H1 (cell line): ENCODE measurements at regions not wholly inside any gene's neighbourhood (a gene's known extent, or its start where the extent isn't known, plus 50 kb on each side); places are given as distances from the start of the nearest gene placed in this dataset.

Source experiments
- ATF3 ChIP-seq: IDR thresholded peaks from 2 replicates; pipeline ENCODE4 v1.6.1; 2011; ENCODE audit warnings: low read depth, mild to moderate bottlenecking, low read length; ENCODE audit not compliant: insufficient read depth
- FOSL1 ChIP-seq: IDR thresholded peaks from 2 replicates; pipeline ENCODE4 v1.6.1; 2011; ENCODE audit warnings: mild to moderate bottlenecking, low read depth, low read length, moderate library complexity; ENCODE audit not compliant: insufficient read depth
- ZNF274 ChIP-seq: IDR thresholded peaks from 2 replicates; pipeline ENCODE4 v1.7.0; 2012; ENCODE audit warnings: low read length, borderline replicate concordance; ENCODE audit errors: extremely low read depth
- TF ChIP-seq, protein P1 (sequence below): IDR thresholded peaks from 2 replicates; pipeline ENCODE4 v1.6.1; 2012; ENCODE audit warnings: inconsistent platforms

DNA sequence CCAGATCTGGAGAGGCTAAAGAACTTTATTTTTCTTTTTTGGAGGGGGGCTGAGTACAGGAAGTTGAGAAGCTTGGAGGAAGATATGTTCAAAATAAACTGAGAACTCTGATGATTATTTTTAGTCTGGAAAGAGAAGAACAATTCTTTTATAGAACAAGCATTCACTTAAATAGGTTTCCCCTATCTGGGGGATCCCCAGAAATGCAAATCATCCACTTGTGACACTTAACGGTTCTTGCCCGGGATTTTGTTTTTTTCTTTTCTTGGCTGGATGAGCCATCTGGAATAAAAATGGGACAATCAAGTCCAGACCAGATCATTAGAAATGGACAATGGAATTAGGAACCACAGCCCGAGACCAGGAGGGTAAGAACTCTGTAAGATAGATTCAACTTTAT lies 95.9 kb upstream of the EGR2 start (continued):
- TF ChIP-seq, protein P1, sequence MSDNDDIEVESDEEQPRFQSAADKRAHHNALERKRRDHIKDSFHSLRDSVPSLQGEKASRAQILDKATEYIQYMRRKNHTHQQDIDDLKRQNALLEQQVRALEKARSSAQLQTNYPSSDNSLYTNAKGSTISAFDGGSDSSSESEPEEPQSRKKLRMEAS, result no peak
- no peak for TF ChIP-seq ATF3
- TF ChIP-seq FOSL1, result no peak
- TF ChIP-seq ZNF274, result no peak
